Heart left ventricle (tissue), 16 donors: ENCODE measurements at regions not wholly inside any gene's neighbourhood (a gene's known extent, or its start where the extent isn't known, plus 50 kb on each side); places are given as distances from the start of the nearest gene placed in this dataset.
"Not testable (repeated sequence)": the region's sequence is repeated elsewhere in the genome, so short reads cannot be mapped to it uniquely, and the experiment has no call there.

Experiments
- ATAC-seq, 4 donors: fragments of 200-7000 bp; cut with Tn5 transposase; one replicate each; pipeline ENCODE4 v1.9.1; 2020 to 2022; ENCODE audit warnings: moderate library complexity in 4 of 4, mild to moderate bottlenecking in 3 of 4, moderate number of reproducible peaks in 1 of 4
- DNase-seq, 5 donors: peaks; one replicate each; pipeline ENCODE4 v3.0.0-alpha.2; 2020
- H3K27ac ChIP-seq, 12 donors: fragments of 200-600 bp; sonication (generic) in 4 of 12; one replicate each; pipeline versions ENCODE4 v1.5.0 to v1.8.0; 2016 to 2022; ENCODE audit warnings: mild to moderate bottlenecking in 2 of 12
- H3K27me3 ChIP-seq, 9 donors: fragments of 200-600 bp; sonication (generic) in 2 of 9; one replicate each; pipeline versions ENCODE4 v1.5.1 to v1.8.0; 2016 to 2022; ENCODE audit warnings: mild to moderate bottlenecking in 3 of 9
- H3K36me3 ChIP-seq, 9 donors: fragments of 200-600 bp; sonication (generic) in 2 of 9; one replicate each; pipeline versions ENCODE4 v1.5.0 to v1.8.0; 2018 to 2022; ENCODE audit warnings: mild to moderate bottlenecking in 2 of 9
- H3K4me1 ChIP-seq, 12 donors: fragments of 200-600 bp; sonication (generic) in 4 of 12; one replicate each; pipeline versions ENCODE4 v1.5.0 to v1.8.0; 2016 to 2022; ENCODE audit warnings: mild to moderate bottlenecking in 3 of 12
- H3K4me3 ChIP-seq, 12 donors: fragments of 200-600 bp; sonication (generic) in 4 of 12; one replicate each; pipeline versions ENCODE4 v1.5.0 to v1.8.0; 2017 to 2022; ENCODE audit warnings: mild to moderate bottlenecking in 9 of 12, moderate library complexity in 4 of 12
- H3K9me3 ChIP-seq, 12 donors: fragments of 200-600 bp; sonication (generic) in 4 of 12; one replicate each; pipeline versions ENCODE4 v1.5.0 to v1.8.0; 2016 to 2022; ENCODE audit warnings: mild to moderate bottlenecking in 1 of 12
- POLR2A ChIP-seq, 2 donors: fragments of 450-650 bp; IDR thresholded peaks; one replicate each; pipeline ENCODE4 v1.6.1; 2017; ENCODE audit warnings: antibody characterized with exemption in 2 of 2, mild to moderate bottlenecking in 2 of 2, moderate library complexity in 2 of 2
- WGBS, 4 donors: extraction: QIAGEN DNeasy Blood & Tissue Kit in 2 of 4; methylation state at CpG; one replicate each; pipeline versions ENCODE4 v1.1.5 to v1.1.7; 2013 to 2018; 5-methylcytosine and 5-hydroxymethylcytosine counted together
- intact Hi-C, 10 donors: fragments of 100-400 bp; cut with DNase I; formaldehyde crosslinking; loops; one replicate each; pipeline versions ENCODE4 v1.11.1 to v1.14.2; 2022
- TF ChIP-seq, protein P1 (sequence below), 12 donors: fragments of 200-600 bp; sonication (generic) in 4 of 12; IDR thresholded peaks; one replicate each; pipeline versions ENCODE4 v1.5.0 to v1.8.0; 2018 to 2022; ENCODE audit warnings: antibody characterized with exemption in 12 of 12, mild to moderate bottlenecking in 5 of 12
- donor health status: ischemic (EF 13 %, LVEDD 7.1; RV severe dilation, severe dysfunction).
- donor health status: healthy with polysubstance abuse.
- donor health status: DM: no; HTN: yes; CAD: no.
- donor health status: DM: no; HTN: no; CAD: no.
- donor health status: ischemic (EF 25% LVEDD 6.9; RV normal size, moderate dysfunction).
- donor health status: ischemic (EF 25% LVEDD 5.7; RV mildly dilated, moderate dysfunction).
- donor health status: healthy.
- donor health status: DM: yes; HTN: yes; CAD: no.
- donor health status: ischemic (EF 35%, LVEDD 5.7; RV mildly dilated, moderate dysfunction).
- donor health status: nonischemic (EF 11% LVEDD 7.7; RV severe dilation, severe dysfunction).
- donor health status: DM: yes; HTN: yes; CAD: no.
- donor health status: PGD.
- donor health status: ischemic (EF 29% LVEDD 5.4; RV normal size, mild dysfunction).
- donor health status: nonischemic (EF 23%, LVEDD 6.1; RV moderate dilation, normal function).

DNA sequence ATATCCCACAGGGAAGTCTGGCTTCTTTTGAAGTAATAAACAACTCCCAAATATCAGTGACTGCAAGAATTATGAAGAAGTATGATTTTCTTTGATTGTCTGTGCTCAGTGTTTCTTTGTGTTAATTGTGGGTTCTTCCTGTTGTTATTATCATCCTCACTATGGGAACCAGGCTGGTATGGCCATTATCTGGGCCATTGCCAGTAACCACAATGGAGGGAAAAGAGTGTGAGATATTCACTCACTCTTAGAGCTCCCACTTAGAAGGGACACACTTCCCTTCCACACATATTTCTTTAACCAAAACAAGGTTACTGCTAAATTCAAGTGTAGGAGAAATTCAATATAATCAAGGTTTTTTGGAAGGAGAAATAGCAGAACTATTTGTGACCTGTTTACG lies 503.7 kb downstream of the SLC6A15 start:
- Histone ChIP-seq H3K9me3 (peaks cover 0 to 5% (median 0%) of the 10 kb centered on the region in 12 donors), H3K4me3 (no peak overlapping the region), H3K27me3 (no peaks in the 10 kb centered on the region), H3K36me3 (no peaks in the 10 kb centered on the region), H3K4me1 (no peaks in the 10 kb centered on the region), H3K27ac (no peak overlapping the region)
- TF ChIP-seq POLR2A (IDR thresholded peaks at IDR 0.05): no peak
- TF ChIP-seq, protein P1, sequence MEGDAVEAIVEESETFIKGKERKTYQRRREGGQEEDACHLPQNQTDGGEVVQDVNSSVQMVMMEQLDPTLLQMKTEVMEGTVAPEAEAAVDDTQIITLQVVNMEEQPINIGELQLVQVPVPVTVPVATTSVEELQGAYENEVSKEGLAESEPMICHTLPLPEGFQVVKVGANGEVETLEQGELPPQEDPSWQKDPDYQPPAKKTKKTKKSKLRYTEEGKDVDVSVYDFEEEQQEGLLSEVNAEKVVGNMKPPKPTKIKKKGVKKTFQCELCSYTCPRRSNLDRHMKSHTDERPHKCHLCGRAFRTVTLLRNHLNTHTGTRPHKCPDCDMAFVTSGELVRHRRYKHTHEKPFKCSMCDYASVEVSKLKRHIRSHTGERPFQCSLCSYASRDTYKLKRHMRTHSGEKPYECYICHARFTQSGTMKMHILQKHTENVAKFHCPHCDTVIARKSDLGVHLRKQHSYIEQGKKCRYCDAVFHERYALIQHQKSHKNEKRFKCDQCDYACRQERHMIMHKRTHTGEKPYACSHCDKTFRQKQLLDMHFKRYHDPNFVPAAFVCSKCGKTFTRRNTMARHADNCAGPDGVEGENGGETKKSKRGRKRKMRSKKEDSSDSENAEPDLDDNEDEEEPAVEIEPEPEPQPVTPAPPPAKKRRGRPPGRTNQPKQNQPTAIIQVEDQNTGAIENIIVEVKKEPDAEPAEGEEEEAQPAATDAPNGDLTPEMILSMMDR (IDR thresholded peaks at IDR 0.05): no peak
- ATAC-seq: no peak
- no peak for DNase-seq
- WGBS, 4 donors: 81 to 90% (median 88%) methylated on average over 1 of the region's 1 CpG
- intact Hi-C loops: no loop called here

DNA sequence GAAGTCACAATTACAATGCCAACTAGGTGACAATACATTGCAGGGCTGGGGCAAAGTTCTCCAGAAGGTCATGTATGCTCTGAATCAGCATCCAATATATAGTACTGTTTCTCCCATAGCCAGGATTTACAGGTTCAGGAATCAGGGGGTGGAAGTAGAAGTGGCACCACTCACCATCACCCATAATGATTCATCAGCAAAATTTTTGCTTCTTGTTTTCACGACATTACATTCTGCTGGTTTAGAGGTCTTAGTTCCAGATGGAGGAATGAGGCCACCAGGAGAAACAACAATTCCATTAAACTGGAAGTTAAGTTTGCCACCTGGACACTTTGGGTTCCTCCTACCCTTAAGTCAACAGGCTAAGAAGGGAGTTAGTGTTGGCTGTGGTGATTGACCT lies 505.9 kb downstream of the SLC6A15 start:
- DNase-seq: not testable (repeated sequence)

DNA sequence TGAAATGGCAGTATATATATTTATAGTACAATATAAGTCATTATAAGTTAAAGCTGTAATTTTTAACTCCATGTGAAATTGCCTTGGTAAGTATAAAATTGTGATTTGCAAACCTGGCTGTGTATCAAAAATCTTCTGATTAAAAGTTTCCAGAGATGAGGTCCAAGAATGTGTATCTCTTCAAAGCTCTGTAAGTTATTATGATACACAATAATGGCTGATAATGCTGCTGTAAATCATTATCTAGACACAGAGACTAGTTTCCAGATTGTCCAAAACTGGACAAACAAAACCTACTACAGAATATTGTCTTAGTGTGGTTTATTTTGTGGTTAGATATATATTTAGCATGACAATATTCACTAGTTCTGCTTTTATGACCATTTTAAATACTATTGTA lies 514.8 kb downstream of the SLC6A15 start:
- no peak for ATAC-seq
- no peaks in the 10 kb centered on the region for H3K4me1 ChIP-seq
- H3K4me3 ChIP-seq: no peak overlapping the region
- H3K27me3 ChIP-seq: no peaks in the 10 kb centered on the region
- H3K27ac ChIP-seq: no peak overlapping the region
- TF ChIP-seq, protein P1 (IDR thresholded peaks at IDR 0.05): no peak
- TF ChIP-seq POLR2A (IDR thresholded peaks at IDR 0.05): no peak
- no peak for DNase-seq
- H3K36me3 ChIP-seq: no peaks in the 10 kb centered on the region
- H3K9me3 ChIP-seq: peaks cover 0 to 8% (median 0%) of the 10 kb centered on the region in 12 donors
- intact Hi-C loops: loop anchor here in 4 of 10 donors (5.0 to 10.0 kb wide), 2 partner anchors 1711 to 1713 kb away; partner anchors contain the start of gene TMTC2 (in 4 of the 4)

More for the DNA sequence above, 505.9 kb downstream of the SLC6A15 start:
- ATAC-seq, H3K4me1 ChIP-seq, H3K36me3 ChIP-seq, H3K27ac ChIP-seq, intact Hi-C loops, H3K9me3 ChIP-seq, H3K27me3 ChIP-seq, H3K4me3 ChIP-seq: not testable (repeated sequence)
- WGBS, 4 donors: 86 to 100% (median 90%) methylated on average over 1 of the region's 1 CpG

DNA sequence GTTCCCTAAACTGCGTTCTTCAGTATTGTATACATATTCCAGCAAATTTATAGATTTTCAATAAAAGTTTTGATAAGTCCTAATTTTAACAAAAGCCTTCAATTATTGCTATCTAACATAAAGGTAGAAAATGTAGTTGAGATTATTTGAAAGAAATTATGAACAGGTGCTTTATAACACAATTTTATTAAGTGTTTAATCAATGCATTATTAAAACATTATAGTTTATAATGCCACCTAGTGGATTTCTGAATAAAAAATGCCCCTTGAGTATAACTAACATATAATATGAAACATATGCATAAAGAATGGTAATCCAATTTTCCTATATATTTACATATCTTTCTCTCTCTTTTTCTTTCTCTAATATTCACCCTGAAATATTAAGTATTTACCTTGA lies 515.3 kb downstream of the SLC6A15 start:
- H3K27me3 ChIP-seq: no peaks in the 10 kb centered on the region
- H3K36me3 ChIP-seq: no peaks in the 10 kb centered on the region
- no peak overlapping the region for H3K4me3 ChIP-seq
- DNase-seq (no peak), ATAC-seq (no peak)
- H3K27ac ChIP-seq: no peak overlapping the region
- peaks cover 0 to 8% (median 0%) of the 10 kb centered on the region in 12 donors for H3K9me3 ChIP-seq
- H3K4me1 ChIP-seq: no peaks in the 10 kb centered on the region
- TF ChIP-seq POLR2A (IDR thresholded peaks at IDR 0.05): no peak
- TF ChIP-seq, protein P1 (IDR thresholded peaks at IDR 0.05): peak in 7 of 12 donors; percentile 9 to 40 (median 25)
- WGBS, 4 donors: 83 to 91% (median 89%) methylated on average over 1 of the region's 1 CpG
- intact Hi-C loops: loop anchor here in 4 of 10 donors (5.0 to 10.0 kb wide), 2 partner anchors 1710 to 1712 kb away; partner anchors contain the start of gene TMTC2 (in 4 of the 4)

DNA sequence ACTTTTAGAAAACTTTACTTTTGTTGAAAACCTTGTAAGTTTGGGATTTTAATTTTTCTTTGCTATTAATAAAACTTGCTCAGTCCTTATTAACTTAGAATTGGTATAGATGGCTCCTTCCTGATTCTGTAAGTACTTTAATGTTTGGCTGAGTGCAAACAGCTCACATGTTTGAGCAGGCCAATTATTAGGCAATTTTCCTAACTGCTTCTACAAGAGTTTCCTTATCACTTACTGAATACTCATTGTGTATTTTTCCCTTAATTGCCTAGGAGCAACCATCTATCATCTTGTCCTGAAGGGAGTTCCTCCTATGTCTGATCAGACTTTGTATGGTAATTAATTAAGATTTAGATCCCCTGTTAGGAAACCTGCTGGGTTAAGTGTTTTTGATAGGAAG lies 521.4 kb downstream of the SLC6A15 start:
- H3K4me3 ChIP-seq, DNase-seq, H3K27me3 ChIP-seq, H3K36me3 ChIP-seq, ATAC-seq, H3K4me1 ChIP-seq, H3K27ac ChIP-seq: not testable (repeated sequence)
- peaks cover 0 to 13% (median 0%) of the 10 kb centered on the region in 12 donors for H3K9me3 ChIP-seq
- intact Hi-C loops: loop anchor here in 3 of 10 donors (10.0 kb wide), 1 partner anchor 1706 kb away; the partner anchor contains the start of gene TMTC2 (in 3 of the 3)
